Subcutaneous abdominal adipose tissue (tissue), 5 donors: ENCODE measurements at regions not wholly inside any gene's neighbourhood (a gene's known extent, or its start where the extent isn't known, plus 50 kb on each side); places are given as distances from the start of the nearest gene placed in this dataset.
A peak's percentile ranks its signal among the peaks of the same experiment; 100 is the strongest.

Experiments used
- H3K27ac ChIP-seq: one replicate; pipeline ENCODE4 v1.7.0; 2013; ENCODE audit warnings: low read depth, mild to moderate bottlenecking, inconsistent platforms, low read length, moderate library complexity
- H3K27me3 ChIP-seq, 5 donors: one replicate each; pipeline ENCODE4 v1.7.0; 2013; ENCODE audit warnings: low read length in 5 of 5, inconsistent platforms in 1 of 5; ENCODE audit not compliant: control insufficient read depth in 5 of 5, insufficient read depth in 4 of 5
- H3K36me3 ChIP-seq, 5 donors: one replicate each; pipeline ENCODE4 v1.7.0; 2013; ENCODE audit warnings: low read length in 5 of 5; ENCODE audit not compliant: control insufficient read depth in 5 of 5, insufficient read depth in 5 of 5
- H3K4me1 ChIP-seq, 5 donors: one replicate each; pipeline ENCODE4 v1.7.0; 2013; ENCODE audit warnings: low read length in 5 of 5, mild to moderate bottlenecking in 3 of 5, moderate library complexity in 1 of 5; ENCODE audit not compliant: control insufficient read depth in 5 of 5, insufficient read depth in 5 of 5
- H3K4me3 ChIP-seq, 5 donors: one replicate each; pipeline ENCODE4 v1.7.0; 2013; ENCODE audit warnings: low read length in 5 of 5, low read depth in 1 of 5
- H3K9ac ChIP-seq, 5 donors: one replicate each; pipeline ENCODE4 v1.7.0; 2013; ENCODE audit warnings: low read length in 5 of 5, mild to moderate bottlenecking in 4 of 5, moderate library complexity in 3 of 5
- H3K9me3 ChIP-seq, 5 donors: one replicate each; pipeline ENCODE4 v1.7.0; 2013; ENCODE audit warnings: low read length in 5 of 5; ENCODE audit not compliant: control insufficient read depth in 5 of 5
- donor health status: healthy.
- donor health status: healthy.
- donor health status: healthy.
- donor health status: healthy.
- donor health status: healthy.

DNA sequence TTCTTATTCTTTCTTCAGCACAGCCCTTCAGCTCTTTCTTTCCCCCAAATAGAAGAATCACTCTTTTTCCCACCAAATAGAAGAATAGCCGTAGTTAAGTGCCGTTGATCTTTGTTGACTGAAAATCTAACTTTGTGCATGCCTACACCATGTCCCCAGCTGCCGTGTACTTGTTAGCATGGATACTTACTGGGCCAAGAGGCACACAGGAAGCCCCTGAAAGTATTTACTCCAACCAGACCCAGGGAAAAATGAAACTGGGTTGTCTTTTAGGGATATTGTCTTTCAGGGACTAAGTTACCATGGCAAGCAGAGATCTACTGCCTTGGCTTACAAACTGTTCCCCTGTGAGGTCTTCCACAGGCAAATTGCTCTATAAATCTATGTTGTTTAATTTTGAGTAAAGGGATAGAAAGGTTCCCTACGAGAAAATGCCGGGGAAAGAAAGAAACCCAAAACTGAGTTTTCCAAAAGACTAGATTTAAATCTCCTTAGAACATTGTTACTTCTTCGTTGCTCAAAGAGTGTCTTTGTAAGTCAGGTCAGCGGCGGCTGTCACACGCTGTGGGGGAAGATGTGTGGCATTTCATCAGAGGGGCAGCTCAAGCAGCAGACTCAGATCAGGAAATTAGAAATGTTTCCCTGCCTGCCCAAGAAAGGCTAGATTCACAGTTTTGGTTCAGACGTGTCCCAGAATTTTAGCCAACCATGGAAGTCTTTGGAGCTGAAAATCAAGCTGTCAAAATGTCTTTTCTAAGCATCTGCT is 152.7 kb upstream of the PRNP start:
- H3K9me3 ChIP-seq: peaks cover 0 to 4% (median 0%) of the 10 kb centered on the region in 5 donors
- H3K4me1 ChIP-seq: no peaks in the 10 kb centered on the region
- peaks cover 0 to 5% (median 0%) of the 10 kb centered on the region in 5 donors for H3K27me3 ChIP-seq
- H3K36me3 ChIP-seq: no peaks in the 10 kb centered on the region
- H3K27ac ChIP-seq: no peak overlapping the region
- no peak overlapping the region for H3K4me3 ChIP-seq
- H3K9ac ChIP-seq: no peak overlapping the region

DNA sequence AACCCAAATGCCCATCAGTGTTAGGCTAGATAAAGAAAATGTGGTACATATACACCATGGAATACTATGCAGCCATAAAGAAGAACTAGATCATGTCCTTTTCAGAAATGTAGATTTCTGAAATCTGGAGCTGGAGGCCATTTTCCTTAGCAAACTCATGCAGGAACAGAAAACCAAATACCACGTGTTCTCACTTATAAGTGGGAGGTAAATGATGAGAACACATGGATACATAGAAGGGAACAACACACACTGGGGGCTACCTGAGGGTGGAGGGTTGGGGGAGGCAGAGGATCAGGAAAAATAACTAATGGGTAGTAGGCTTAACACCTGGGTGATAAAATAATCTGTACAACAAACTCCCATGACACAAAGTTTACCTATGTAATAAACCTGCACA is 153.5 kb upstream of the PRNP start:
- Histone ChIP-seq H3K9me3 (peaks cover 0 to 4% (median 0%) of the 10 kb centered on the region in 5 donors), H3K4me3 (no peak overlapping the region), H3K9ac (no peak overlapping the region), H3K4me1 (no peaks in the 10 kb centered on the region), H3K36me3 (no peaks in the 10 kb centered on the region), H3K27ac (no peak overlapping the region), H3K27me3 (peaks cover 0 to 5% (median 0%) of the 10 kb centered on the region in 5 donors)

DNA sequence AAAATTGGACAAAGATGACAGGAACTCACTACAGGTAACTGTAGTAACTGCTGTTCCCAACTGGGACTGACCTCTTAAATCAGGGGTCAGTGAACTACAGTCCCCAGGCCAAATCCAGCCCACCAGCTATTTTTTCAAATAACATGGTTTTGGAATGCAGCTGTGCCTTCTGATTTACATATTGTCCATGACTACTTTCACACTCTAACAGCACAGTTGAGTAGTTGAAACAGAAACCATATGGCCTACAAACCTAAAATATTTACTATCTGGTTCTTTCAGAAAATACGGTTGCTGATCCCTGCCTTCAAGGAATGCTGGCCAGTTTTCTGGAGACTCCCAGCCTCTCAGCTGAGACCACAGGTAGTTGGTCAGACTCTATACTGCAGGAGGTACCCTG is 161.5 kb upstream of the PRNP start:
- Histone ChIP-seq H3K9ac (no peak overlapping the region), H3K27ac (no peak overlapping the region), H3K9me3 (peaks cover 0 to 8% (median 4%) of the 10 kb centered on the region in 5 donors), H3K27me3 (no peaks in the 10 kb centered on the region), H3K36me3 (no peaks in the 10 kb centered on the region), H3K4me1 (no peaks in the 10 kb centered on the region), H3K4me3 (no peak overlapping the region)

DNA sequence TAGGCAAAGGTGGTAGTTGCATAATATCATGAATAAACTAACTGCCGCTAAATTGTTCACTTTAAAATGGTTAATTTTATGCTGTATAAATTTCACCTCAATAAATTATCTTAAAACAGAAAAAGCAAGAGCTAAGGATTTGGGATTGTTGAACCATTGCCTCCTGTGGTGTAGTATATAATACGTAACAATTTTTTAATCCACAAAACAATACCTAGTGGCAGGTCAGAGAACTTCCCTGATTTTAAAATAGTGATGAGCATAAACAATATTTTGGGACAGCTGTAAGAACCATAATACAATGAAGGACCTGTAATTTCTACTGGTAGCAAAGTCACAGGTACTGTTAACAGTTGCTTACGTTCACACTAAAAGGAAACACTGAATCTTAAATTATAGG is 161.9 kb upstream of the PRNP start:
- H3K27me3 ChIP-seq: no peaks in the 10 kb centered on the region
- H3K9me3 ChIP-seq: peaks cover 0 to 8% (median 4%) of the 10 kb centered on the region in 5 donors
- no peak overlapping the region for H3K27ac ChIP-seq
- H3K36me3 ChIP-seq: no peaks in the 10 kb centered on the region
- H3K4me1 ChIP-seq: peaks cover 0 to 2% (median 0%) of the 10 kb centered on the region in 5 donors
- no peak overlapping the region for H3K4me3 ChIP-seq
- H3K9ac ChIP-seq: no peak overlapping the region

- no peak overlapping the region for H3K9ac ChIP-seq
- no peak overlapping the region for H3K27ac ChIP-seq
- peaks cover 0 to 3% (median 0%) of the 10 kb centered on the region in 5 donors for H3K4me1 ChIP-seq
These were observed 163.9 kb upstream of the PRNP start for GRCh38 chr20:4522310-4522709.

GRCh38 chr20:4521170-4521968 is 164.9 kb upstream of the PRNP start:
- Histone ChIP-seq H3K9me3 (no peaks in the 10 kb centered on the region), H3K36me3 (no peaks in the 10 kb centered on the region), H3K27ac (no peak overlapping the region), H3K4me1 (peaks cover 0 to 3% (median 0%) of the 10 kb centered on the region in 5 donors), H3K9ac (no peak overlapping the region), H3K4me3 (no peak overlapping the region), H3K27me3 (peaks cover 0 to 3% (median 0%) of the 10 kb centered on the region in 5 donors)

More at GRCh38 chr20:4522310-4522709, 163.9 kb upstream of the PRNP start:
- Histone ChIP-seq H3K36me3 (no peaks in the 10 kb centered on the region), H3K27me3 (no peaks in the 10 kb centered on the region), H3K9me3 (peaks cover 0 to 2% (median 0%) of the 10 kb centered on the region in 5 donors), H3K4me3 (no peak overlapping the region)

DNA sequence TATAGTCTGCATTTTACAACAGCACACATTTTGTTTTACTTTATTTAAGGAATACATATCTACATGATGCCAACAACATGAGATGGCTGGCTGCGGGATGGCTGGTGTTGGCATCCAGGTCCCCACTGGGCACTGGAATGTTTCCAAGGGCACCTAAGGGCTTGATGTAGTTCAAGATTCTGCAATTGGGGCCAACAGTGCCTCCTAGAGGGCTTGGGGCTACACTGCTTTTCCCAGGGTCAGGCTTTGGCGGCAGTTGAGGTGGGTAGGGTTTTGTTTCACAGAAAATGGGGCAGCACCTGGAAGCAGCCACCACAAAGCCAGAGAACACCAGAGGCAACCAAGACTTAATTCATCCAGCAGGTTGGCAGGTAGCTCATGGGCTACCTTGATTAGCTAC is 166.7 kb upstream of the PRNP start:
- Histone ChIP-seq H3K4me1 (peaks cover 0 to 3% (median 0%) of the 10 kb centered on the region in 5 donors), H3K9me3 (no peaks in the 10 kb centered on the region), H3K4me3 (no peak overlapping the region), H3K27ac (no peak overlapping the region), H3K27me3 (peaks cover 0 to 3% (median 0%) of the 10 kb centered on the region in 5 donors), H3K9ac (peak overlapping the region in 1 of 5 donors; percentile 29), H3K36me3 (no peaks in the 10 kb centered on the region)

DNA sequence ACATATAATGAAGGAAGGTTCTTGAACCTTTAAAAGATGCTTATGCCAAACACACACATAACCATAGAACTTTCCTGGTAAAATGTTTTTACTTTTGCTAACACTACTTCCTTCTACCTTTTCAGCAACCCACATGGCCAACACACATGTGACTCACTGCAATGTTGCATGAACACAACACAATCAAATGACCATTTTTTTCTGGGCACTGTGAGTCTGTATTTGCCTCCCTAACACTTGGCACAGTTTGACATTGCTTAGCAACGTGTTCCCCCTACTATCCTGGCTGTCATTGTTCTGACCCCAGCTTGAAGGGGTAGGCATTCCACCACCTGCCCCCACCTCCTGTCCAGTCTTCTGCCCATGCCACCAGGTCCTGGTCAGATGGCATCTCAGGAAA is 169.4 kb upstream of the PRNP start:
- no peak overlapping the region for H3K27ac ChIP-seq
- H3K4me1 ChIP-seq: peaks cover 0 to 3% (median 0%) of the 10 kb centered on the region in 5 donors
- H3K27me3 ChIP-seq: peaks cover 0 to 3% (median 0%) of the 10 kb centered on the region in 5 donors
- no peaks in the 10 kb centered on the region for H3K36me3 ChIP-seq
- H3K4me3 ChIP-seq: no peak overlapping the region
- H3K9me3 ChIP-seq: no peaks in the 10 kb centered on the region
- H3K9ac ChIP-seq: no peak overlapping the region

DNA sequence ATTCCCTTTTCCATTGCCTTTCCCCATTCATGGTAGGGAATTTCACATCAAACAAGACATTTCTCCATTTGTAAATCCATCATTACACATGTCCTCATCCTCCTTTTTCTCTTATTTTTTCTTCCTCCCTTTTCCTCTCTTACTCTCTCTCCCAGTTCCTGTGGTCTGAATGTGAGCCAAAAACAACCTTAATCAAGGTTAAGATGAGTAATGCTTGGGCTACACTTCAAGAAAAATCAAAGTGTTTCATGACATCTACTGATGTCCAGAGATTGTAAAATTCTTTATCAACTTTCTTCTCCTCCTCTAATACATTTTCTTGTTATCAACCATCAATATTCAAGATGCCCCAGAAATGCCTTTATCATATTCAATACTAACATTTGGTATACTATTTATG is 172.5 kb upstream of the PRNP start:
- H3K9ac ChIP-seq: no peak overlapping the region
- H3K27ac ChIP-seq: no peak overlapping the region
- no peak overlapping the region for H3K4me3 ChIP-seq
- peaks cover 0 to 9% (median 3%) of the 10 kb centered on the region in 5 donors for H3K9me3 ChIP-seq
- H3K36me3 ChIP-seq: no peaks in the 10 kb centered on the region
- peaks cover 0 to 3% (median 0%) of the 10 kb centered on the region in 5 donors for H3K27me3 ChIP-seq
- H3K4me1 ChIP-seq: no peaks in the 10 kb centered on the region
